DND-41 (cell line): ENCODE measurements at regions not wholly inside any gene's neighbourhood (a gene's known extent, or its start where the extent isn't known, plus 50 kb on each side); places are given as distances from the start of the nearest gene placed in this dataset.
A peak's percentile ranks its signal among the peaks of the same experiment; 100 is the strongest.

Experiments used
- ATAC-seq: fragments of 200-7000 bp; cut with Tn5 transposase; 3 replicates; pipeline ENCODE4 v1.9.1; 2021; ENCODE audit warnings: low read depth; ENCODE audit not compliant: insufficient read depth
- DNase-seq: peaks from one replicate; pipeline ENCODE4 v3.0.0-alpha.2; 2020
- H2AFZ ChIP-seq: 2 replicates; pipeline ENCODE4 v1.6.0; 2012; ENCODE audit warnings: low read depth, low read length
- H3K27ac ChIP-seq: 2 replicates; pipeline ENCODE4 v1.5.1; 2012; ENCODE audit warnings: low read length, inconsistent platforms
- H3K27me3 ChIP-seq: fragments of 200-600 bp; sonication (generic); 2 replicates; pipeline ENCODE4 v1.6.0; 2012; ENCODE audit warnings: low read length, mild to moderate bottlenecking, inconsistent platforms; ENCODE audit not compliant: insufficient read depth, poor library complexity
- H3K36me3 ChIP-seq: 2 replicates; pipeline ENCODE4 v1.5.1; 2012; ENCODE audit warnings: low read length, inconsistent platforms; ENCODE audit not compliant: insufficient read depth
- H3K4me1 ChIP-seq: 2 replicates; pipeline ENCODE4 v1.5.1; 2012; ENCODE audit warnings: mild to moderate bottlenecking, low read length; ENCODE audit not compliant: insufficient read depth
- H3K4me2 ChIP-seq: 2 replicates; pipeline ENCODE4 v1.6.0; 2012; ENCODE audit warnings: mild to moderate bottlenecking, moderate library complexity, low read length, inconsistent platforms; ENCODE audit not compliant: insufficient read depth
- H3K4me3 ChIP-seq, 2 experiments: fragments of 200-600 bp in 1 of 2; shearing (Covaris generic) in 1 of 2; 2 replicates each; pipeline ENCODE4 v1.5.1; 2012 to 2016; ENCODE audit warnings: inconsistent platforms in 2 of 2, low read length in 2 of 2, mild to moderate bottlenecking in 2 of 2, low read depth in 1 of 2, moderate library complexity in 1 of 2
- H3K79me2 ChIP-seq: 2 replicates; pipeline ENCODE4 v1.6.0; 2012; ENCODE audit warnings: low read length, inconsistent platforms; ENCODE audit not compliant: insufficient read depth
- H3K9ac ChIP-seq: 2 replicates; pipeline ENCODE4 v1.6.0; 2012; ENCODE audit warnings: low read depth, mild to moderate bottlenecking, inconsistent platforms, low read length, moderate library complexity
- H3K9me3 ChIP-seq: 2 replicates; pipeline ENCODE4 v1.5.1; 2012; ENCODE audit warnings: low read length, moderate library complexity, mild to moderate bottlenecking, inconsistent platforms; ENCODE audit not compliant: insufficient read depth, severe bottlenecking
- H4K20me1 ChIP-seq: 2 replicates; pipeline ENCODE4 v1.6.0; 2012; ENCODE audit warnings: low read length; ENCODE audit not compliant: insufficient read depth
- EZH2 ChIP-seq: IDR thresholded peaks from 3 replicates; pipeline ENCODE4 v1.6.1; 2012; ENCODE audit warnings: borderline replicate concordance, low read depth, mild to moderate bottlenecking, moderate library complexity, low read length, inconsistent platforms; ENCODE audit not compliant: severe bottlenecking
- TF ChIP-seq, protein P1 (sequence below): IDR thresholded peaks from 2 replicates; pipeline ENCODE4 v1.5.1; 2012; ENCODE audit warnings: borderline replicate concordance, low read length, moderate library complexity, mild to moderate bottlenecking; ENCODE audit not compliant: poor library complexity, severe bottlenecking; ENCODE audit errors: extremely low read depth

DNA sequence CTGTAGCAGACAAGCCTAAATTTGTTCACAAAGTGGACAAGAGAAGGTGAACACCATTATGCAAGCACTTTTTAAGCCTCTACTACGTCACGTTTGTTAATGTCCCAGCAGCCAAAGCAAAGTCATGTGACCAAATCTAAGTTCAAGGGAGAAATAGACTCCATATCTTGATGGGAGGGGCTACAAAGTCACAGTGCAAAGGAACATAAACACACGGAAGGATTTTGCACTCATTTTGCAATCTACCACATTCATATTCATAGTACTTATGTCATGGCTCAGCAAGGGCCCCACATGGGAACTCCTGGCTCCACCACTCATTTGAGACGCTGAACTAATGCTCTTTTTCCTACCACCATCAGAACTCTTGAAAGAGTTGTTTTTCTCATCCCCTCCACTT lies 139.0 kb upstream of the JADE1 start:
- Histone ChIP-seq H3K4me2 (no peak overlapping the region), H3K36me3 (no peaks in the 10 kb centered on the region), H3K4me3 (no peak overlapping the region), H3K9ac (no peak overlapping the region), H2AFZ (no peak overlapping the region), H4K20me1 (no peaks in the 10 kb centered on the region), H3K9me3 (no peaks in the 10 kb centered on the region), H3K27ac (no peak overlapping the region), H3K79me2 (no peaks in the 10 kb centered on the region), H3K4me1 (no peaks in the 10 kb centered on the region), H3K27me3 (no peaks in the 10 kb centered on the region)
- ATAC-seq (no peak), DNase-seq (no peak)
- TF ChIP-seq, protein P1, sequence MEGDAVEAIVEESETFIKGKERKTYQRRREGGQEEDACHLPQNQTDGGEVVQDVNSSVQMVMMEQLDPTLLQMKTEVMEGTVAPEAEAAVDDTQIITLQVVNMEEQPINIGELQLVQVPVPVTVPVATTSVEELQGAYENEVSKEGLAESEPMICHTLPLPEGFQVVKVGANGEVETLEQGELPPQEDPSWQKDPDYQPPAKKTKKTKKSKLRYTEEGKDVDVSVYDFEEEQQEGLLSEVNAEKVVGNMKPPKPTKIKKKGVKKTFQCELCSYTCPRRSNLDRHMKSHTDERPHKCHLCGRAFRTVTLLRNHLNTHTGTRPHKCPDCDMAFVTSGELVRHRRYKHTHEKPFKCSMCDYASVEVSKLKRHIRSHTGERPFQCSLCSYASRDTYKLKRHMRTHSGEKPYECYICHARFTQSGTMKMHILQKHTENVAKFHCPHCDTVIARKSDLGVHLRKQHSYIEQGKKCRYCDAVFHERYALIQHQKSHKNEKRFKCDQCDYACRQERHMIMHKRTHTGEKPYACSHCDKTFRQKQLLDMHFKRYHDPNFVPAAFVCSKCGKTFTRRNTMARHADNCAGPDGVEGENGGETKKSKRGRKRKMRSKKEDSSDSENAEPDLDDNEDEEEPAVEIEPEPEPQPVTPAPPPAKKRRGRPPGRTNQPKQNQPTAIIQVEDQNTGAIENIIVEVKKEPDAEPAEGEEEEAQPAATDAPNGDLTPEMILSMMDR = no peak
- TF ChIP-seq EZH2 = no peak

DNA sequence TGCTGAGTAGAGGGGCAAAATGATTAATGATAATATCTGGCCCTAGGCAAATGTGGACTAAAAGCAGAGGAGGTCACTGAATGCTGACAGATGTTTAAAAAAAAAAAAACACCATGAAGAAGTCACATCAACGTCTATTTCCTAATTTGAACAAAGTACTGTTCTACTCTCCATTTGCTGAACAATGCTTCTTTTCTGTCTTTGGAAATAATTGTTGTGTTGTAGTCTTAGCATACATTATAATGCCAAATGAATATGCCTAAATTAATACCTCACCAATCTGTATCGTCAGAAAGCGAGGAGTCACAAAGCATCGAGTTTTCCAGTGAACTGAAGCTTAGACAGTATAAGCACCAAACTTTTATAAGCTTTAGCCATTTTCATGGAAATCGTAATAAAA lies 140.9 kb upstream of the JADE1 start:
- Histone ChIP-seq H3K9me3 (no peaks in the 10 kb centered on the region), H3K4me1 (no peaks in the 10 kb centered on the region), H4K20me1 (no peaks in the 10 kb centered on the region), H3K4me3 (no peak overlapping the region), H3K4me2 (no peak overlapping the region), H3K9ac (no peak overlapping the region), H2AFZ (no peak overlapping the region), H3K27ac (no peak overlapping the region), H3K79me2 (no peaks in the 10 kb centered on the region), H3K27me3 (no peaks in the 10 kb centered on the region), H3K36me3 (no peaks in the 10 kb centered on the region)
- DNase-seq = no peak
- TF ChIP-seq, protein P1 = no peak
- TF ChIP-seq EZH2 = no peak
- ATAC-seq = no peak

DNA sequence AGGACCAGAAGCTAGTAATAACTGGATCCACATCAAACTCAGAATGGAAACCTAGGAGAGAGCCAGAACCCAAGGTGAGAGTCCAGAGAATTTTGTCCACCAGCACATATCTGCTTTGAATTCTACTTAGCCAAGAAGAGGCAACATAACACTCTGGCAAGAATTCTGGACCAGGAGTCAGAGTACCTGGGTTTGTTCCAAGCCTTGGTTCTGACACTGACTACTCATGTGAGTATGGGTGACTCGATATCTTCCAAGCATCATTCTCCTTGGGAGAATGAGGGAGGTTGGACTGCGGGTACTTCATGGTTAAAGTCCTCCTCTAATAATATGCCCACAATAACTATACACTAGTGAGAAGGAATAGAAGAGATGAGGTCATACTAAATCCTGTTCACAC lies 144.0 kb upstream of the JADE1 start:
- ATAC-seq (no peak), DNase-seq (no peak)
- Histone ChIP-seq H3K79me2 (no peaks in the 10 kb centered on the region), H3K36me3 (no peaks in the 10 kb centered on the region), H3K27me3 (no peaks in the 10 kb centered on the region), H3K27ac (no peak overlapping the region), H3K9ac (no peak overlapping the region), H4K20me1 (no peaks in the 10 kb centered on the region), H3K4me2 (no peak overlapping the region), H3K4me3 (no peak overlapping the region), H3K4me1 (no peaks in the 10 kb centered on the region), H2AFZ (no peak overlapping the region), H3K9me3 (no peaks in the 10 kb centered on the region)
- no peak for TF ChIP-seq EZH2

DNA sequence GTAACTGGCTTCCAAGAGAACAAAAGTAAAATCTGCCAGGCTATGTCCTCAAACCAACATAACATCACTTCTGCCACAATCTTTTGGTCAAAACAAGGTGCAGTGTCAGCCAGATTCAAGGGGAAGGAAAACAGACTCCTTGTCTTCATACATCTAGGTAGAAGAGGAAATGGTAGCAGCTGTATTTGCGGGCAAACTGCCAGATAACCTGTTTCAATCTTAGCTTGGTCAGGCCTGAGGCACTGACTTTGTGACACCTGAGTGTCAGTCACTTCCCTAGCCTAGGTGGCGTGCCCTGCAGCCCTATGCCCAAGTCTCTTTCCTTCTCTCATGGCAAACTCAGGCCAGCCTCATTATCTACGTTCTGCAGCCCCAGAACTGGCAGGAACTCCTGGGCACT lies 146.2 kb upstream of the JADE1 start:
- DNase-seq (peak; percentile 16), ATAC-seq (peak; percentile 37; the same call in 2 of the 3 replicates)
- H2AFZ ChIP-seq = no peak overlapping the region

More for the DNA sequence above, 146.2 kb upstream of the JADE1 start:
- no peak overlapping the region for H3K4me3 ChIP-seq
- H3K4me1 ChIP-seq = no peaks in the 10 kb centered on the region
- H3K79me2 ChIP-seq = no peaks in the 10 kb centered on the region
- TF ChIP-seq, protein P1 = no peak
- TF ChIP-seq EZH2 = no peak
- no peaks in the 10 kb centered on the region for H3K36me3 ChIP-seq
- H3K27me3 ChIP-seq = no peaks in the 10 kb centered on the region
- H3K9ac ChIP-seq = no peak overlapping the region
- no peak overlapping the region for H3K4me2 ChIP-seq
- no peak overlapping the region for H3K27ac ChIP-seq
- no peaks in the 10 kb centered on the region for H3K9me3 ChIP-seq
- H4K20me1 ChIP-seq = no peaks in the 10 kb centered on the region
